RWPE1 (cell line): ENCODE measurements at regions not wholly inside any gene's neighbourhood (a gene's known extent, or its start where the extent isn't known, plus 50 kb on each side); places are given as distances from the start of the nearest gene placed in this dataset.

Source experiments
- CTCF ChIA-PET: fragments of 350-600 bp; sonication (Branson Sonifier 250); formaldehyde crosslinking; extraction: SDS; loops from one replicate; lab custom pipeline; 2021; lab: Yijun Ruan, JAX
- POLR2A ChIA-PET: fragments of 400-600 bp; formaldehyde crosslinking; extraction: SDS; loops from one replicate; lab custom pipeline; 2020; ENCODE audit warnings: antibody characterized with exemption; ENCODE audit not compliant: low non-redundant PET; lab: Yijun Ruan, JAX
- DNase-seq: peaks from one replicate; pipeline ENCODE4 v3.0.0; 2012; ENCODE audit warnings: low spot score
- H3K27ac ChIP-seq: fragments of 450-650 bp; 2 replicates; pipeline ENCODE4 v1.5.1; 2017
- CTCF ChIP-seq: fragments of 450-650 bp; conservative IDR thresholded peaks from 2 replicates; pipeline ENCODE4 v1.5.1; 2017; ENCODE audit warnings: low read depth, mild to moderate bottlenecking

DNA sequence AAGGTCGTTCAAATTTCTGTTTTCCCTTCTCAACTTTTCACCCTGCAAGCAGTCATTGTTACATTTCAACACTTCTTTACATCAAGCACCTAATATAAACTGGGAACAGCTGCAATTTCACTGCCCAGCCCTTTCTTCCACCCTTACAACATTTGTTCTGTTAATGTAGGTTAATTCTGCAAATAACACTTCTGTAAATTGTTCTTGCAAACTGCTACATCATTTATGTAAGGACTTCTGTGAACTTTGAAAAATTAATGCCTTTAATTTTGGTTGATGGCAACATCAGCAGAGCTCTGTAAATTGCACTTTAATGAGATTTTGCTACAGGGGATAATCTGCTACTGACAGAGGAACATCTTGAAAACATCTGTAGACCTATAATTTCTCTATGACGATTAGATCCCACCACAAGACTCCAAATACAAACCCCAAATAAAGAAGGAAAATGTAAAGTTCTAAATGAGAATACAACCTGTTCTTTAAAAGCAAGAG lies 93.5 kb downstream of the ZIC4 start:
- ChIA-PET CTCF (interaction anchor here (0.5 to 0.6 kb wide), 2 partner anchors 14 to 866 kb away, joined by 3 read pairs; no protein-coding TSS in a partner anchor), POLR2A (no interaction called here)
- no peak overlapping the region for H3K27ac ChIP-seq
- TF ChIP-seq CTCF = no peak
- no peak for DNase-seq

DNA sequence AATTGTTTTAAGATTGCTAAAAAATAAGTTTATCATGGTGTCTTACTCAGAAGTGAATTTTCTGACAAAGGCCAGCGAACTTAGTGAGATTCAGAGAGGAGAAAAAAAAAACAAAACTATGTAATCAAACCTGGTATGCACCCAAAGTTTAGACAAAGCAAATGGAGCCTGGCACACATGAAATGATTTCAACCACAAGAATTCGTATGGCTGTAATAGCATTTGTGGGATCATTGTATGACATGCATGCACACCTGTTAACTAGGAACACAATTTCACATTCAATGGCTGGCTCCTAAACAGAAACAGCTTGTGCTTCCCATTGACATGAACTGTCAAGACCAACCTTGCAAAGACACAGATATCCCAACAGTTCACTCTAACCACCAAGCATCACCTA lies 94.6 kb downstream of the ZIC4 start:
- POLR2A ChIA-PET = no interaction called here
- no peak overlapping the region for H3K27ac ChIP-seq
- no peak for TF ChIP-seq CTCF
- no peak for DNase-seq
- CTCF ChIA-PET = no interaction called here

DNA sequence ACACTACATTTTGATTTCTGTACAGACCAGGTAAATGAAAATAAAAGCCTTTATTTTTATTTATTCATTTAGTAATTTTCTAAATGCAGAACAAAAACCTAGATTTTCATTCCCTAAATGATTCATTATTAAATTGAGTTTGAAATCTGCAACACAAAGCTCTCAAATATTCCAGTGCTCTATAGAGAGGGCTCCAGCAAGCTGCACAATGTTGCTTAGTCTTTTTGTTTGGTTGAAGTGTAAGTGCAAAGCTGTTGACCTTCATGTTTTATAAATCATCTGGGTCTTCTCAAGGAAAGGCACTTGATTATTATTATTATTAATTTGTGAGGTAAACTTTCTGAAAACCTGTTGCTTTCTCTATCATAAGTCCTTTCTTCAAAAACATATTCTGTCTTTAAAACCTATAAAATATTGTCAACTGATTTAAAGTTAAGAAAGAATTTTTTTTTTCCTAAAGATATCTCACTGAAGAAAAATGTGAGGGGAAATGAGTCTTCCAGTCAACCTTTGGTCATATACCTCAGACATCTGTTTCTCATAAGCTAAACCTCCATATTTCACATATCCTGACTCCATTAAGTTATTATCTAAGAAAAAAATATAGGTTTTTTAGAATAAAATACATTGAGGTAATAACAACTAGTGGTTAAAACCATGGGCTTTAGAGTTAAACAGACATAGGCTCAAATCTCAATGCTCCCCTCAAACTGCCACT lies 100.7 kb downstream of the ZIC4 start:
- ChIA-PET POLR2A (no interaction called here), CTCF (no interaction called here)
- no peak overlapping the region for H3K27ac ChIP-seq
- TF ChIP-seq CTCF = no peak
- no peak for DNase-seq

DNA sequence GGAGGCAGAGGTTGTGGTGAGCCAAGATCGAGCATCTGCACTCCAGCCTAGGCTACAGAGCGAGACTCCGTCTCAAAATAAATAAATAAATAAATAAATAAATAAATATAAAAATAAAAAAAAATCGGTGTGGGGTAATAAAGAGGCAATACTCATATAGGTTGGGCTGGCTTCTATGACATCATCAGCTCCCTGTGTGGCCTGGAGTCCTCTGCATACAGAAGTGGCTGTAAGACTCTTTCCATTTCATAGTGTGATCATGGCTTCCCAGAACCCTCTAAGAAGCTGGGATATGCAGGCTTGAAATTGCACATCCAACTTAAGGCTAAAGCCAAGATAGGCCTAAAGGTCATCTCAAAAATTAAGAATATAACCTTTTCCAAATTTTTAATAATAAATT lies 101.6 kb downstream of the ZIC4 start:
- no peak for DNase-seq
- no peak overlapping the region for H3K27ac ChIP-seq
- POLR2A ChIA-PET = no interaction called here
- CTCF ChIA-PET = no interaction called here
- TF ChIP-seq CTCF = no peak

DNA sequence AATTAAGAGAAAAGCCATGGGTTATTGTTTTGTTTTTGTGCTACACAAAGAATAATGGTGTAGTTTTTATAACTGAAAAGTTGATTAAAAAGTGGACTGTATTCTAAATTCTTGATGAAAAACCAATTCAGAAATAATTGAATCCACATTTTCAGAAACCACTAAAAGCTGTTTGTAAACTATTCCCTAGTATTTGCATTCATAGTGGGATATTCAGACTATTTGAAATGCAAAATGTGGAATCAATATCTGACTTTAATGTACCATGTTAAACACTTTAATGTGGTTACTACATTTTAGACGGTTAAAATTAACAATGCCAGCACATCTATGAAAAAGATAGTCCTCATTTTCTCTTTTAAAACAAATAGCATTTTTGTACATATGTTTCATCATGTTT lies 104.6 kb downstream of the ZIC4 start:
- DNase-seq = no peak
- ChIA-PET CTCF (no interaction called here), POLR2A (no interaction called here)
- no peak overlapping the region for H3K27ac ChIP-seq
- no peak for TF ChIP-seq CTCF

DNA sequence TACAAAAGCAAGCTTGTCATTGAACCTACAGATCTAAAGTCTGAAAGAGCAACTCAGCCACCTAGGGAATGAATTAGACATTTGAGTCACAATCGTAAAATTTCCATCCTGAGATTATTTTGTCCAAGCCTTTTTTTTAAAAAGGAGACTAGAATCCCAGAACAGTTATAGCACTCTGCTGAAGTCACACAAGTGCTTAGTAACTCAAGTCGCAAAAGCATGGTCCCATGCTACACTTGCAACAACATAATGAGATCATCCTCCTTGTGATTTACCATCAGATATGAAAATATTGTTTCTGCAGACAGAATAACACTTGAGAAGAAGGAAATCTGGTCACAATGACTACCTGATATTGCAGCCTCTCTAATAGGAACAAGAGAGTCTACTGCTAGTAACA lies 106.7 kb downstream of the ZIC4 start:
- POLR2A ChIA-PET = no interaction called here
- DNase-seq = no peak
- TF ChIP-seq CTCF = no peak
- no peak overlapping the region for H3K27ac ChIP-seq
- CTCF ChIA-PET = no interaction called here
